ENCODE measurements at regions not wholly inside any gene's neighbourhood (a gene's known extent, or its start where the extent isn't known, plus 50 kb on each side); places are given as distances from the start of the nearest gene placed in this dataset.

GRCh38 chr7:124254396-124254795 is 221.5 kb upstream of the TMEM229A start:
- TF ChIP-seq SRF (IDR thresholded peaks at IDR 0.05; ENCODE audit: low read depth, low read length) (no peak), JUN (IDR thresholded peaks at IDR 0.05; ENCODE audit: low read depth, low read length) (no peak), RXRA (IDR thresholded peaks at IDR 0.05; ENCODE audit: insufficient read depth, low read depth, low read length) (no peak), CTCF (IDR thresholded peaks at IDR 0.05; ENCODE audit: control extremely low read depth in 1 of 3, insufficient read depth in 1 of 3, low read depth in 1 of 3, low read length in 3 of 3) (no peak), SP2 (IDR thresholded peaks at IDR 0.05; ENCODE audit: low read length) (no peak), ATF3 (IDR thresholded peaks at IDR 0.05; ENCODE audit: insufficient read depth, low read depth, low read length) (no peak), HDAC2 (IDR thresholded peaks at IDR 0.05; ENCODE audit: borderline replicate concordance in 1 of 2, low read depth in 2 of 2, low read length in 2 of 2) (no peak), RFX5 (IDR thresholded peaks at IDR 0.05; ENCODE audit: borderline replicate concordance, low read depth, low read length) (no peak), TBP (IDR thresholded peaks at IDR 0.05; ENCODE audit: low read depth, low read length) (no peak), ZNF274 (IDR thresholded peaks at IDR 0.05; ENCODE audit: borderline replicate concordance, extremely low read depth, low read length) (no peak)
- TF ChIP-seq, protein P1, sequence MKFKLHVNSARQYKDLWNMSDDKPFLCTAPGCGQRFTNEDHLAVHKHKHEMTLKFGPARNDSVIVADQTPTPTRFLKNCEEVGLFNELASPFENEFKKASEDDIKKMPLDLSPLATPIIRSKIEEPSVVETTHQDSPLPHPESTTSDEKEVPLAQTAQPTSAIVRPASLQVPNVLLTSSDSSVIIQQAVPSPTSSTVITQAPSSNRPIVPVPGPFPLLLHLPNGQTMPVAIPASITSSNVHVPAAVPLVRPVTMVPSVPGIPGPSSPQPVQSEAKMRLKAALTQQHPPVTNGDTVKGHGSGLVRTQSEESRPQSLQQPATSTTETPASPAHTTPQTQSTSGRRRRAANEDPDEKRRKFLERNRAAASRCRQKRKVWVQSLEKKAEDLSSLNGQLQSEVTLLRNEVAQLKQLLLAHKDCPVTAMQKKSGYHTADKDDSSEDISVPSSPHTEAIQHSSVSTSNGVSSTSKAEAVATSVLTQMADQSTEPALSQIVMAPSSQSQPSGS (IDR thresholded peaks at IDR 0.05; ENCODE audit: low read length) = no peak
